Kidney tubule cell (primary cell): ENCODE measurements at regions not wholly inside any gene's neighbourhood (a gene's known extent, or its start where the extent isn't known, plus 50 kb on each side); places are given as distances from the start of the nearest gene placed in this dataset.
A peak's percentile ranks its signal among the peaks of the same experiment; 100 is the strongest.
"Not testable (repeated sequence)": the region's sequence is repeated elsewhere in the genome, so short reads cannot be mapped to it uniquely, and the experiment has no call there.

Experiments used
- DNase-seq: peaks from one replicate; pipeline ENCODE4 v3.0.0-alpha.2; 2018; ENCODE audit warnings: low spot score

GRCh38 chr4:156173486-156173885 lies 219.8 kb upstream of the CTSO start:
- peak; percentile 51 for DNase-seq

DNA sequence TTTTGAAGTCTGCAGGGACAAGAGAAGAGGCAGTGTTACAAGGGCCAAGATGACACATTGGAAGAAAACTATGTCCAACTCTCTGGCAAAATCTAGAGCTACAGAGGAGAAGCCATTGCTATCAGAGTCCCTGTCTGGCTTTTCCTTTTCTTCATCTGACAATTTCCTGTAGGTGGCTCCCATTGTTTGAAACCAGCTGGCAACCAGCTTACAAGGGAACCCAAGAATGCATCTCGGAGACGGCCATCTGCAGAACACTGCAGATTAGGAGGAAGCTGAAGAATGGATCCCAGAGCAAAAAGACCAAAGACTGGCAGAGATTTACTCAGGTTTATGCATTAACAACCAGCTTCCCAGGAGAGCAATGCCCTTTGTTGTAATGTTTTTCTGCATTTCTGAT lies 216.2 kb upstream of the CTSO start:
- no peak for DNase-seq

- peak; percentile 63 for DNase-seq
Measured at GRCh38 chr4:156169011-156169410, 215.3 kb upstream of the CTSO start.

DNA sequence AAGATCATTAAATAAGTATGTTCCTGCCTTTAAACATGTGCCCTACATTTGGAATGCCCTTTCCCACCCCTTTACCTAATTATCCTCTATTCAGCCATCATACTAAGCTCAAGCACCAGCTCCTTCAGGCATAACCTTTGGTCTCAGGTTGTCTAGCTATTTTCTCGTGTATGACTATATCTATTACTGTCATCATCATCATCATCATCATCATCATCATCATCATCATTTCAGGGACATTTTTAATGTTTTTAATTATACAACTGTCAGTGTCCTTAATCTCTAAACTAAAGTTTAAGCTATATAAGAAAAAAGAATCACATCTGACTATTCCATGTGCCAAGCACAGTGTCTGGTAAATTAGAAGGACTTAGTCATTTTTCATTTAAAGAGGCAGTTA lies 214.6 kb upstream of the CTSO start:
- no peak for DNase-seq

DNA sequence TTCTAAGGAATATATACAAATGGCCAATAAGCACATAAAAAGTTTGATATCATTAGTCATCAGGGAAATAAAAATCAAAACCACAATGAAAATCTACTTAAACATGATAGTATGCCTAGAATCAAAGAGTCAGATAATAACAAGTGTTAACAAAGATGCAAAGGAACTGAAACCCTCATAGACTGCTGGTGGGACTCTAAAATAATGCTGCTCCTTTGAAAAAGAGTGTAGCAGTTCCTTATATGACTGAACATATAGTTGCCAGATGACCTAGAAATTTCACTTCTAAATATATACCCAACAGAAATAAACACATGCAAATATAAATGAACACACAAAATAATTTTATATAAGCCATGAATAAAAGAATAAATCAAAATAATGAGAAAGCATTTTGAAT lies 205.1 kb upstream of the CTSO start:
- no peak for DNase-seq

GRCh38 chr4:156154978-156155377 lies 201.3 kb upstream of the CTSO start:
- DNase-seq = no peak

DNA sequence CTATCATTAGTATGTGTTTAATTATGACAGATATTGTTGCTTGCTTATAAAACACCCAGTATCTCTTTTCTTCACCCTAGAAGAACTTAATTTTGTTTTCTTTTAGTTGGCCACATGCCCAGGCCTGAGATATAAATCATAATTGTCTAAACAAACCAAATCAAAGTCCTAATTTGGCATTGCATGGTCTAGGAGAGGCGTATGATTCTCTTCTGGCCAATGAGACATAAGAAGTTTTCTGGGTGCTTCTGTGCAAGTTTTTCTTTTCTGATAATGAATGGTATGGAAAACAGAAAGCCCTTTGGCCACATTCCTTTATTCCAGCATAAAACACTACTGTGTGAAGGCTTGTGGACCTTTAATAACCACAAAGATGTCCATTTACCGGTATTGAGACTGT lies 192.9 kb upstream of the CTSO start:
- no peak for DNase-seq

DNA sequence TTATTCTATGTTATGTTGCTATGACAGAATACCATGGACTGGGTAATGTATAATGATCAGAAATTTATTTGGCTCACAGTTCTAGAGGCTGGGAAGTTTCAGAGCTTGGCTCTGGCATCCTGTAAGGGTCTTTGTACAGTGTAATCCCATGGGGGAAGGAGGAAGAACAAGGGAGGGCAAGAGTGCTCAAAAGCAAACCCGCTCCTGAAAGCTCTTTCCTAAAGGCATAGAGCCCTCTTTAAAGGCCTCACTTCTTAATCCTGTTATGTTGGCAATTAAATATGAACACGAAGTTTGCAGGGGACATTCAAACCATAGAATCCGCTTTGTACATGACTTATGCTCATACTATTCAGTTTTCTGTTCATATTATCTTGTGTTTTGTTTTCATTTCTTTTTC lies 191.3 kb upstream of the CTSO start:
- DNase-seq = no peak

GRCh38 chr4:156138781-156139280 lies 185.2 kb upstream of the CTSO start:
- DNase-seq = no peak

DNA sequence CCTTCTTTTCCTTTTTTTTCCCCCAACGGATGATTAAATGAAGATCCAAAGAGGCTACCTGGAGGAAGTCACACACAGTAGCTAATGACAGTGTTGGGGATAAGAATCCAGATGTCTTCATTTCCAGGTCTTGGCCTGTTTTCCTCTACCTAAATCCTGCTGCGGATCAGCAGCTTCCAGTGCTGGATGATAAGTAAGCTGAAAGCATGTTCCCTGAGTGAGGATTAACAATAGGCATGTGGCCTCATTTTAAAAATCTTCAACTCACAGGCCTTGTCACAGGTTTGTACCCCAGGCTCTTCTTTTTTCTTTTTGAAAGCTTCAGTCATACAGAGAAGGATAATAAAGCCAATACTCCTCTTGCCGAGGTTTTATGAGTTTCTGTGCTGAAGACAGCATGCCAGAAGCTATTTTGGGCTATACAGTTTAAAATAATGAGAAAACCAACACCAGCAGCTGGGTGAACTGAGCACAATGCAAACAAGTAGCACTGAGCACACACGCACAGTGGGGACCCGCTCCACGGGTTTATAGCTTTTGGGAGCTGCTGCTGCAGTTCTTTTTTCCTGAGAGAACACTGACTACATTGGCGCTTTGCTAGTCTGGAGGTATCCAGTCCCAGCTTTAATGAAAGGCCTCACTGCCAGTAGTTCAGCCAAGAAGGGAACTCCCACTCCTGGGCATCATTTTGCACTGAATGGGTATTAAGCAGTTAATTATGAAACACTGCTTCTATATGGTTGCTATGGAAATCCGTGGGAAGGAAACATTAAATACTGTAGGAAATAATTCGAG lies 184.2 kb upstream of the CTSO start:
- DNase-seq = no peak

DNA sequence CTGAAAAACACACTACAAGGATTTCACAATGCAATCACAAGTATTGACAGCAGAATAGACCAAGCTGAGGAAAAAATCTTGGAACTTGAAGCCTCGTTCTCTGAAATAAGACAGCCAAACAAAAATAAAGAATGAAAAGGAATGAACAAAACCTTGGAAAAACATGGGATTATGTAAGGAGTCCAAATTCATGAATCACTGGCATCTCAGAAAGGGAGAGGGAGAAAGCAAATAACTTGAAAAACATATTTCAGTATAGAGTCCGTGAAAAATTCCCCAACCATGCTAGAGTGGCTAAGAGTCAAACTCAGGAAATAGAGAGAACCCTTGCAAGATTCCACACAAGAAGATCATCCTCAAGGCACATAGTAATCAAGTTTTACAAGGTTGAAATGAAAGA lies 178.5 kb upstream of the CTSO start:
- no peak for DNase-seq

DNA sequence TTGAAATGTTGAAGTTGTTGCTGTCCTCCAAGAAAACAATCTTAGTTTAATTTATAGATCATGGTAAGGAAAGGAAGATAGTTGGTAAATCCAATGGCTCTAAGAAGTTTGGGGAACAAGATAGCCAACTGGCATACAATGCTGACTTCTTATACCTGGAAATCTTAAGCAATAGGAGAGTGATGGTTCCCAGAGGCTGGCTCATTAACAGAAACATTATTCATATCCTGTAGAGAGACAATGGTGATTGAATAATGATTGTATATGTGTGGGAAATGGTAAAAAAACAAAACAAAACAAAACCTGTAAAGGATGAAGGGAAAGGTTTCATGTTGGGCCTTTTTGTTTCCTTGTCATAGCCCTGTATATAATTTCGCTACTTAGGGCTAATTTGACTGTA lies 174.9 kb upstream of the CTSO start:
- no peak for DNase-seq

GRCh38 chr4:156118507-156119220 lies 165.0 kb upstream of the CTSO start:
- DNase-seq = no peak

- no peak for DNase-seq
Measured at GRCh38 chr4:156117743-156118142, 164.1 kb upstream of the CTSO start.

DNA sequence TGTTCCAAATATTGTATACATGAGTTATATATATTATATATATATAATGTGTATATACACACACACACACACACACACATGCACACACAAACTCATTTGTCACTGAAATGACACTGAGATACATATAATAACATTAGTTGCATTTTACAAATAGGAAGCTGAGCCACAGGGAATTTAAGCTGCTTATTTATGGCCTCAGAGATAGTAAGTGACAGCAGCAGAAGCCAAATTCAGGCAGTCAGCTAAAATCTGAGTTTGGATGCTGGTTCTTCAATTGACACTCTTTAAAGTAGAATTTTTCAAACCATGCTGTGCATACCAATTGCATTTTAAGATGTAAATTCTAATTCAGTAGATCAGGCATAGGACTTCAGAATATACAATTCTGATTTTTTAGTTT lies 163.3 kb upstream of the CTSO start:
- no peak for DNase-seq

DNA sequence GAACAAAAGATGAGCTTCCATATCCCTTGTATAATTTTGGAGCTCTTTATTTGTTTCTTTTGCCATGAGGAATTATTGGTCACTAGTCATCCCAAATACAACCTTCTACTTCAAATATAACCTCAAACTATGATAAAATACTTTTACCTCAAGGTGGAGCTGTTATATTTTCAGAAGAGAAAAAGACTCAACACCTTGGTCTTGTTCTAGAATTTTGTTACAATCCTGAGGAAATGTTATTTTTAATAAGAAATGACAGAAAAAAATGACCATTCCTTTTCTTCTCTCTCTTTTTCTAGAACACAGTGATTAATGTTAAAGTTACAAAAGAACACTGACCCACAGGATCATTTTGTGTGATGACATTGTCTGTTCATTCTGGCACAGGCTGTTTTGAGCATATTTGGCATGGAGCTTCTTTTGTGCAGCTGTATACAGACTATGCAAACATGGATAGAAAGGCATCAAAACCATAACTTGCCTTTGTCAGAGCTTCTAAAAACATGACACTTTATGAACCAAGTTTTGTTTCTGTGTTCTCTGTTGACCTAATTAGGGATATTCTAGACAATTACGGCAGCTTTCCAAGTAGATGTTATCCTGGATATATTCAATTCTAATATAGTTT lies 159.6 kb upstream of the CTSO start:
- peak; percentile 19 for DNase-seq

DNA sequence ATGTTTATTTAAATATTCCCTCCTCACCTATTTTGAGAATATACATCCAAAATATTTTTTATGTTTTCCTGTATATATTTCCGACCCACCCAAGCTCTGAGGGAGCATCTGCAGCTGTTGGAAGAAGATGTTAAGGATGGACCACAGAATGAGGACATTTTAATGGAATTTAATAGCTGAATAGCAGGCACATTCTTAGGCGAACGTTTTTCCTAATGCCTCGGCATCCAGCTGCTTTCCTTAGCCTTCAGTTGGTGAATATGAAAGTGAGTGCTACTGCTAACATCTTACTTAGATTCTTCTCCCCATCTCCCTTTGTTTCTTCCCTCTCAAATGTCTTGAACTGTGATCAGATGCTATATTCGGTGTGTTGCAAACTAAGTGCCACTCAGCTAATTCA lies 158.0 kb upstream of the CTSO start:
- DNase-seq = no peak

DNA sequence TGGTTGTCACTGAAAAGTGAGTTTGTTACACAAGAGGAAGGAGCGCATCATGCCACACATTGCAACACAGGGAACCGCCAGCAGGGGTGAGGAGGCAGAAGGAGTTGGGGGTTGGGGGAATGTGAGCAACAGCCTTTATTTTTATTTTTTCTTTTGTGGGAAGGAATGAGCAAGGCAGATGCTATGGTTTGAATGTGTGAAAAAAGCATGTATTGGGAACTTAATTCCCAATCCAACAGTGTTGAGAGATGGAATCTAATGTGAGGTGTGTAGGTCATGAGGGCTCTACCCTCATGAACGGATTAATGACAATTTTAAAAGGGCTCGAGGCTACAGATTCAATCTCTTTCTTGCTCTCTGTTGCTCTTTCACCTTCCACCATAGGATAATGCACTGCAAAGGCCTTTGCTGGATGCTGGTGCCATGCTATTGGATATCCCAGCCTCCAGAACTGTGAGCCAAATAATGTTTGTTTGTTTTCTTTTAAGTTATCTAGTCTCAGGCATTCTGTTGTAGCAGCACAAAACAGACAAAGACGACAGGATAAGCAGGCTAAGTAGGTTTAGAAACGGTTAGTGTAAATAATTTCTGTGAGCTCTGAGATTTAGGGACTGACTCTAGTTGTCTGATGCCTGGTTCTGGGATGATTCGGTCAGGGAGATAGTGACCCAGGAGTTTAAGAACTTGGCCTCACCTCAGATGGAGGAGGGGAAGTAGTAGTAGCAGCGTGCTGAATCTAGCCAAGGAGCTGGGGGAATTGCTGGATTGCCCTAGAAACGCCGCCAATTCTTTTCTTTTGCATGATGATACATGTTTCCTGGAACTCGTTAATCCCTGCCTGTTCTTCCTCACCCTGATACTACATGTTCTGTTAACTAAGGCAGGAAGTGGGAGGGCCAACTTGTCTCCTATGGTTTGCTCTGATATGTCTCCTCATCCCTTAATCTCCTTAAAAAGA lies 156.6 kb upstream of the CTSO start:
- no peak for DNase-seq

- DNase-seq = not testable (repeated sequence)
Measured at GRCh38 chr4:156109087-156109486, 155.4 kb upstream of the CTSO start.

GRCh38 chr4:156103311-156103710 lies 149.6 kb upstream of the CTSO start:
- DNase-seq = no peak

DNA sequence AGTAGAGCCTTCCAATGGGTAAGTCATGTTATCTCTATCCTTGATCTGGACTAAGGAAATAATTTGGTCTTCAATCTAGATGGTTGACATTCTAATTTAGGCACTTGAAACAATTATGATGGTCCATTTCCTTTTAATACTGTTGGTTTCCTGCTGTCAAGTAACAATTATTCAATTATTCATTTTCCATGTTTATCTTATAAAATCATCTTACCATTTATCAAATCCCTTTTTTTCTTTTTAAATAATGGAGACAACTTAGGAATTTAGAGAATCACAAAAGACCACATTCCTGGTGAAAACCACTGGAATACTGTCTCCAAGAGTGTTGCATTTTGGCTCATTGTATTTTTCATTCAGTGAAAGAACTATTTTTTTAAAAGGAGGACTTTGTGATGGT lies 148.7 kb upstream of the CTSO start:
- DNase-seq = no peak

DNA sequence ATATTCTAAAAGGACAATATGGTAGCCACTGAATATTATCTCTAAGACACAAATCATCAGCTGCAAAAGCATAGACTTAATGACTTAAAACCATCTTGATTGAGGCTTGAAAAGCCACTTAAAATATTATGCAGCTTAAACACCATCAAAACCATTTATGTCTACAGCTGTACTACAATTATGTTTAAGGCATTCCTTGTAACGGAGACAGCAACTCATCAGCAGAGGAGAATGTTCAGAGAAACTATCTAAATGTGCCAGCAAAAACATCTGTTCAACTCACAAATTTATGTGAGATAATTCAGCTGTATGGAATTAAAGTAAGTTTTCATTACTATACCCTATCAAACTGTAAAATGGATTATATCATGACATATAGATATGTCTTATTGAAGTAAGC lies 147.9 kb upstream of the CTSO start:
- DNase-seq = no peak
